NCI-H128 (cell line): ENCODE measurements at regions not wholly inside any gene's neighbourhood (a gene's known extent, or its start where the extent isn't known, plus 50 kb on each side); places are given as distances from the start of the nearest gene placed in this dataset.

ENCODE experiments used
- DNase-seq: peaks from one replicate; lab custom pipeline; 2025; ENCODE audit not compliant: unreplicated experiment; lab: John Stamatoyannopoulos, UW

GRCh38 chr17:34113089-34113488 is 142.0 kb upstream of the CCL2 start:
- no peak for DNase-seq

GRCh38 chr17:34114174-34114573 is 140.9 kb upstream of the CCL2 start:
- DNase-seq, result no peak

GRCh38 chr17:34116306-34116705 is 138.8 kb upstream of the CCL2 start:
- no peak for DNase-seq

- DNase-seq, result no peak
Measured at GRCh38 chr17:34117332-34117731, 137.8 kb upstream of the CCL2 start.

GRCh38 chr17:34117811-34118210 is 137.3 kb upstream of the CCL2 start:
- no peak for DNase-seq

- DNase-seq, result no peak
Measured at GRCh38 chr17:34118564-34118963, 136.5 kb upstream of the CCL2 start.

- no peak for DNase-seq
Measured at GRCh38 chr17:34121311-34121710, 133.8 kb upstream of the CCL2 start.

- no peak for DNase-seq
Measured at GRCh38 chr17:34122515-34122914, 132.6 kb upstream of the CCL2 start.

- DNase-seq, result no peak
Measured at GRCh38 chr17:34125010-34125409, 130.1 kb upstream of the CCL2 start.

GRCh38 chr17:34125921-34126320 is 129.2 kb upstream of the CCL2 start:
- DNase-seq, result no peak

GRCh38 chr17:34126496-34126895 is 128.6 kb upstream of the CCL2 start:
- DNase-seq, result no peak

- DNase-seq, result no peak
Measured at GRCh38 chr17:34126965-34127364, 128.1 kb upstream of the CCL2 start.

GRCh38 chr17:34130544-34130943 is 124.5 kb upstream of the CCL2 start:
- DNase-seq, result no peak

GRCh38 chr17:34131386-34131785 is 123.7 kb upstream of the CCL2 start:
- DNase-seq, result no peak

- DNase-seq, result no peak
Measured at GRCh38 chr17:34133350-34133749, 121.7 kb upstream of the CCL2 start.

- no peak for DNase-seq
Measured at GRCh38 chr17:34135841-34136240, 119.2 kb upstream of the CCL2 start.

GRCh38 chr17:34140006-34140405 is 115.1 kb upstream of the CCL2 start:
- no peak for DNase-seq

GRCh38 chr17:34141590-34141989 is 113.5 kb upstream of the CCL2 start:
- no peak for DNase-seq

- DNase-seq, result no peak
Measured at GRCh38 chr17:34143430-34143829, 111.7 kb upstream of the CCL2 start.

GRCh38 chr17:34146440-34147043 is 108.5 kb upstream of the CCL2 start:
- DNase-seq, result no peak

GRCh38 chr17:34151102-34151501 is 104.0 kb upstream of the CCL2 start:
- DNase-seq, result no peak

GRCh38 chr17:34153991-34154390 is 101.1 kb upstream of the CCL2 start:
- no peak for DNase-seq

- no peak for DNase-seq
Measured at GRCh38 chr17:34154961-34155730, 99.9 kb upstream of the CCL2 start.
